Loucy (cell line): ENCODE measurements at regions not wholly inside any gene's neighbourhood (a gene's known extent, or its start where the extent isn't known, plus 50 kb on each side); places are given as distances from the start of the nearest gene placed in this dataset.

Experiments used
- H2AFZ ChIP-seq: fragments of 200-600 bp; sonication (generic); 2 replicates; pipeline ENCODE4 v1.6.0; 2016; ENCODE audit warnings: antibody characterized with exemption, mild to moderate bottlenecking, low read length, moderate library complexity
- H3F3A ChIP-seq: fragments of 200-600 bp; 2 replicates; pipeline ENCODE4 v1.6.0; 2016; ENCODE audit warnings: antibody characterized with exemption, low read depth, mild to moderate bottlenecking
- H3K27me3 ChIP-seq: fragments of 200-600 bp; sonication (generic); 2 replicates; pipeline ENCODE4 v1.6.1; 2014; ENCODE audit warnings: low read length, mild to moderate bottlenecking; ENCODE audit not compliant: insufficient read depth, poor library complexity, severe bottlenecking
- H3K36me3 ChIP-seq: fragments of 200-600 bp; sonication (generic); 2 replicates; pipeline ENCODE4 v1.6.1; 2016; ENCODE audit warnings: low read length; ENCODE audit not compliant: insufficient read depth
- H3K4me1 ChIP-seq: fragments of 200-600 bp; sonication (generic); 2 replicates; pipeline ENCODE4 v1.5.1; 2014; ENCODE audit warnings: low read length, mild to moderate bottlenecking; ENCODE audit not compliant: insufficient read depth, poor library complexity, severe bottlenecking
- H3K4me2 ChIP-seq: fragments of 200-600 bp; sonication (generic); 2 replicates; pipeline ENCODE4 v1.6.0; 2014; ENCODE audit warnings: antibody characterized with exemption, low read length, low read depth, mild to moderate bottlenecking; ENCODE audit not compliant: poor library complexity, severe bottlenecking
- H3K4me3 ChIP-seq: fragments of 200-600 bp; sonication (generic); 2 replicates; pipeline ENCODE4 v1.5.1; 2014; ENCODE audit warnings: low read length, mild to moderate bottlenecking, mixed read lengths; ENCODE audit not compliant: poor library complexity, severe bottlenecking
- H3K79me2 ChIP-seq: fragments of 200-600 bp; sonication (generic); 2 replicates; pipeline ENCODE4 v1.6.1; 2014; ENCODE audit warnings: low read length; ENCODE audit not compliant: insufficient read depth
- H3K9ac ChIP-seq: fragments of 200-600 bp; sonication (generic); 2 replicates; pipeline ENCODE4 v1.6.0; 2014; ENCODE audit warnings: mild to moderate bottlenecking, low read depth, low read length, moderate library complexity; ENCODE audit not compliant: poor library complexity, severe bottlenecking
- H3K9me2 ChIP-seq: fragments of 200-600 bp; sonication (generic); replicated peaks from 2 replicates; pipeline ENCODE4 v1.6.1; 2016; ENCODE audit warnings: low read depth, low read length, mixed read lengths
- H3K9me3 ChIP-seq: fragments of 200-600 bp; sonication (generic); 2 replicates; pipeline ENCODE4 v1.6.1; 2014; ENCODE audit warnings: mild to moderate bottlenecking, antibody characterized with exemption, low read length, low read depth; ENCODE audit not compliant: insufficient read depth
- H4K20me1 ChIP-seq: fragments of 200-600 bp; sonication (generic); 2 replicates; pipeline ENCODE4 v1.6.0; 2014; ENCODE audit warnings: antibody characterized with exemption, low read length, mild to moderate bottlenecking; ENCODE audit not compliant: insufficient read depth, poor library complexity, severe bottlenecking
- EZH2phosphoT487 ChIP-seq: fragments of 200-600 bp; IDR thresholded peaks from 2 replicates; pipeline ENCODE4 v1.6.1; 2018; ENCODE audit warnings: antibody characterized with exemption, mild to moderate bottlenecking, moderate library complexity, borderline replicate concordance
- TF ChIP-seq, protein P1 (sequence below): fragments of 200-600 bp; sonication (generic); conservative IDR thresholded peaks from 2 replicates; pipeline ENCODE4 v1.5.1; 2014; ENCODE audit warnings: mild to moderate bottlenecking, antibody characterized with exemption, low read length

DNA sequence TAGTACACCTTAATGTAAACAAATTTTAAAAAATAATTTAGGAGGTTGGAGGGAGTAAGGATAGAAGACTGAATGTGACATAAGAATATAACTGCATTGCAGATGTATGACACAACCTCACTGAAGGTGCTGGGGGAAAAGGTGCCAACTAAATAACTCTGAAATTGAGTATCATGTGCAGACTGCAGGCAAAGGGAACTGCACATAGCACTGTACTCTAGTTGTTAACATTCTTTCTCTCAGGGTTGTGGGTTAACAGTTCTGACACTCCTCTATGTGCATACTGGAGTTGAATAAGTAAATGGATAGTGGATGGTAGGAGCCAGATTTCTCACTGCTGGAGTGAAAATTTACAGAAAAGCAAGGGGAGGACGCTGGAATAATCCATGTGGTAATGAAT is 451.9 kb upstream of the CDH4 start:
- H3K4me2 ChIP-seq = no peak overlapping the region
- no peaks in the 10 kb centered on the region for H3F3A ChIP-seq
- no peak overlapping the region for H3K9ac ChIP-seq
- H3K79me2 ChIP-seq = no peaks in the 10 kb centered on the region
- no peak for TF ChIP-seq EZH2phosphoT487
- TF ChIP-seq, protein P1, sequence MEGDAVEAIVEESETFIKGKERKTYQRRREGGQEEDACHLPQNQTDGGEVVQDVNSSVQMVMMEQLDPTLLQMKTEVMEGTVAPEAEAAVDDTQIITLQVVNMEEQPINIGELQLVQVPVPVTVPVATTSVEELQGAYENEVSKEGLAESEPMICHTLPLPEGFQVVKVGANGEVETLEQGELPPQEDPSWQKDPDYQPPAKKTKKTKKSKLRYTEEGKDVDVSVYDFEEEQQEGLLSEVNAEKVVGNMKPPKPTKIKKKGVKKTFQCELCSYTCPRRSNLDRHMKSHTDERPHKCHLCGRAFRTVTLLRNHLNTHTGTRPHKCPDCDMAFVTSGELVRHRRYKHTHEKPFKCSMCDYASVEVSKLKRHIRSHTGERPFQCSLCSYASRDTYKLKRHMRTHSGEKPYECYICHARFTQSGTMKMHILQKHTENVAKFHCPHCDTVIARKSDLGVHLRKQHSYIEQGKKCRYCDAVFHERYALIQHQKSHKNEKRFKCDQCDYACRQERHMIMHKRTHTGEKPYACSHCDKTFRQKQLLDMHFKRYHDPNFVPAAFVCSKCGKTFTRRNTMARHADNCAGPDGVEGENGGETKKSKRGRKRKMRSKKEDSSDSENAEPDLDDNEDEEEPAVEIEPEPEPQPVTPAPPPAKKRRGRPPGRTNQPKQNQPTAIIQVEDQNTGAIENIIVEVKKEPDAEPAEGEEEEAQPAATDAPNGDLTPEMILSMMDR = no peak
- no peaks in the 10 kb centered on the region for H3K9me2 ChIP-seq
- H3K27me3 ChIP-seq = no peaks in the 10 kb centered on the region
- H3K9me3 ChIP-seq = no peaks in the 10 kb centered on the region
- no peaks in the 10 kb centered on the region for H3K4me1 ChIP-seq
- no peak overlapping the region for H2AFZ ChIP-seq
- H3K4me3 ChIP-seq = no peak overlapping the region
- H3K36me3 ChIP-seq = no peaks in the 10 kb centered on the region
- H4K20me1 ChIP-seq = no peaks in the 10 kb centered on the region

DNA sequence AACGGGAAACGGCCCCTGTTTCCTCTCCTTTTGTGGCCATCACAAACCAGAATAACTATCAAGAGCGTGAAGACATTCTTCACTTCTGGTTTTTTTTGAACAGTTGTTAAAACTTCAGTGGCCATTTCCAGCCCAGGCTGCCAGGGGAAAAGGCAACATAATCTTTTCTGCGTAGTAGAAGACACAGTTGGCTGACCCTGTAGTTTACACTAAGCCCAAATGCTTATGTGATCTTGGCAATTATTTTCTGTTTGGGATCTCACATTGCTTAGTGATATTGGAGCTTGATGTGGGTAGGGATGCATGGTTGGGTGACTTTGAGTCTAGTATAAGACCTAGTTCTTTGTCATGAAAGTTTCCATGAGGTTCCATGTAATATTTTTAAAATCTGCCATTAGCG is 449.4 kb upstream of the CDH4 start:
- H3K9me2 ChIP-seq = no peaks in the 10 kb centered on the region
- no peaks in the 10 kb centered on the region for H4K20me1 ChIP-seq
- H3F3A ChIP-seq = no peaks in the 10 kb centered on the region
- no peaks in the 10 kb centered on the region for H3K79me2 ChIP-seq
- H2AFZ ChIP-seq = no peak overlapping the region
- no peak for TF ChIP-seq EZH2phosphoT487
- TF ChIP-seq, protein P1 = no peak
- no peaks in the 10 kb centered on the region for H3K4me1 ChIP-seq
- no peak overlapping the region for H3K9ac ChIP-seq
- no peak overlapping the region for H3K4me2 ChIP-seq
- H3K36me3 ChIP-seq = no peaks in the 10 kb centered on the region
- H3K9me3 ChIP-seq = no peaks in the 10 kb centered on the region
- H3K4me3 ChIP-seq = no peak overlapping the region
- no peaks in the 10 kb centered on the region for H3K27me3 ChIP-seq

DNA sequence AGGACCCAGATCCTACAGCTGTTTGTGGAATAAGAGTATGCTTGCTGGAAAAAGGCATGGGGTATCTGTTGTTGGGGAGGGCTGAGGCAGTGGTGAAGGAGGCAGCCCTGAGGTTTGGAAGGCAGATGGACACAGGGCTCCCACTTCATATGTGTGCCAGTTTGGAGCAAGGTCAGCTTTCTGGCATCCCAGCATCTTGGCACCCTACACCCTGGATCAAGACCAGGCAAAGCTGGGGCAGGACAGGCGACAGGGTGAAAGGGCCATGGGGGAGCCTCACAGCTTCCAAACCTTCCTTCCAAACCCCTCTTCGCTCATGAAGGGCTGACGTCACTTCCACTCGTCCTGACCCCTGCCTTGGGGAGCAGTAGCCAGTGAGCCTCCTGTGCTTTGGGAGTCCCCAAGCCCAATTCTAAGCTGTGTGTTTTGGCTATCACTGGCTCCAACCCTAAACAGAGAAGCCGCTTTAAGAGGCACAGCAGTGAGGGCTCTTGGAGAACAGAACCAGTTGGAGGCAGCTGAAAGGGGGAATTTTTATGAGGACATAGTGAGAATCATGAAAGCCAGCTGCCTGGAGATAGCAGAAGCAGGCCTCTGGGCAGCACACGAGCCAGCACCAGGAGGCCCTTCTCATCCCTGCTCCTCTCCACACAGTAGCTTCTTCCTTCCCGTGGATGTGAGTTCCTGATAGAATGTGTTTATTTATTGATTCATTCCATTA is 448.6 kb upstream of the CDH4 start:
- no peaks in the 10 kb centered on the region for H3K36me3 ChIP-seq
- no peaks in the 10 kb centered on the region for H3K9me3 ChIP-seq
- no peak for TF ChIP-seq EZH2phosphoT487
- TF ChIP-seq, protein P1 = no peak
- no peaks in the 10 kb centered on the region for H3K9me2 ChIP-seq
- no peaks in the 10 kb centered on the region for H3K79me2 ChIP-seq
- no peaks in the 10 kb centered on the region for H3K27me3 ChIP-seq
- H4K20me1 ChIP-seq = no peaks in the 10 kb centered on the region
- H3K4me1 ChIP-seq = no peaks in the 10 kb centered on the region
- H3F3A ChIP-seq = no peaks in the 10 kb centered on the region
- no peak overlapping the region for H2AFZ ChIP-seq
- no peak overlapping the region for H3K4me2 ChIP-seq
- no peak overlapping the region for H3K4me3 ChIP-seq
- no peak overlapping the region for H3K9ac ChIP-seq
